DND-41 (cell line): ENCODE measurements at regions not wholly inside any gene's neighbourhood (a gene's known extent, or its start where the extent isn't known, plus 50 kb on each side); places are given as distances from the start of the nearest gene placed in this dataset.

ENCODE experiments used
- EZH2 ChIP-seq: IDR thresholded peaks from 3 replicates; pipeline ENCODE4 v1.6.1; 2012; ENCODE audit warnings: borderline replicate concordance, low read depth, mild to moderate bottlenecking, moderate library complexity, low read length, inconsistent platforms; ENCODE audit not compliant: severe bottlenecking
- TF ChIP-seq, protein P1 (sequence below): IDR thresholded peaks from 2 replicates; pipeline ENCODE4 v1.5.1; 2012; ENCODE audit warnings: borderline replicate concordance, low read length, moderate library complexity, mild to moderate bottlenecking; ENCODE audit not compliant: poor library complexity, severe bottlenecking; ENCODE audit errors: extremely low read depth

DNA sequence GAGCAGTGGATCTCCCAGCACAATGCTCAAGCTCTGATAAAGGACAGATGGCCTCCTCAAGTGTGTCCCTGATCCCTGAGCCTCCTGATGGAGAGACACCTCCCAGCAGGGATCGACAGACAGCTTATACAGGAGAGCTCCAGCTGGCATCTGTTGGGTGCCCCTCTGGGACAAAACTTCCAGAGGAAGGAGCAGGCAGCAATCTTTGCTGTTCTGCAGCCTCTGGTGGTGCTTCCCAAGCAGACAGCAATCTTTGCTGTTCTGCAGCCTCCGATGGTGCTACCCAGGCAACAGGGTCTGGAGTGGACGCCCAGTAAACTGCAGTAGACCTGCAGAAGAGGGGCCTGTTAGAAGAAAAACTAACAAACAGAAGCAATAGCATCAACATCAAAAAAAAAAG, 349.3 kb upstream of the SPRY2 start:
- TF ChIP-seq, protein P1, sequence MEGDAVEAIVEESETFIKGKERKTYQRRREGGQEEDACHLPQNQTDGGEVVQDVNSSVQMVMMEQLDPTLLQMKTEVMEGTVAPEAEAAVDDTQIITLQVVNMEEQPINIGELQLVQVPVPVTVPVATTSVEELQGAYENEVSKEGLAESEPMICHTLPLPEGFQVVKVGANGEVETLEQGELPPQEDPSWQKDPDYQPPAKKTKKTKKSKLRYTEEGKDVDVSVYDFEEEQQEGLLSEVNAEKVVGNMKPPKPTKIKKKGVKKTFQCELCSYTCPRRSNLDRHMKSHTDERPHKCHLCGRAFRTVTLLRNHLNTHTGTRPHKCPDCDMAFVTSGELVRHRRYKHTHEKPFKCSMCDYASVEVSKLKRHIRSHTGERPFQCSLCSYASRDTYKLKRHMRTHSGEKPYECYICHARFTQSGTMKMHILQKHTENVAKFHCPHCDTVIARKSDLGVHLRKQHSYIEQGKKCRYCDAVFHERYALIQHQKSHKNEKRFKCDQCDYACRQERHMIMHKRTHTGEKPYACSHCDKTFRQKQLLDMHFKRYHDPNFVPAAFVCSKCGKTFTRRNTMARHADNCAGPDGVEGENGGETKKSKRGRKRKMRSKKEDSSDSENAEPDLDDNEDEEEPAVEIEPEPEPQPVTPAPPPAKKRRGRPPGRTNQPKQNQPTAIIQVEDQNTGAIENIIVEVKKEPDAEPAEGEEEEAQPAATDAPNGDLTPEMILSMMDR, result no peak
- TF ChIP-seq EZH2, result no peak
